HG02981 (cell line): ENCODE measurements at regions not wholly inside any gene's neighbourhood (a gene's known extent, or its start where the extent isn't known, plus 50 kb on each side); places are given as distances from the start of the nearest gene placed in this dataset.

ENCODE experiments used
- ATAC-seq: cut with Tn5 transposase; IDR thresholded peaks from one replicate; pipeline ENCODE4 v1.9.1; 2021; ENCODE audit warnings: mild to moderate bottlenecking, moderate library complexity; ENCODE audit not compliant: unreplicated experiment

DNA sequence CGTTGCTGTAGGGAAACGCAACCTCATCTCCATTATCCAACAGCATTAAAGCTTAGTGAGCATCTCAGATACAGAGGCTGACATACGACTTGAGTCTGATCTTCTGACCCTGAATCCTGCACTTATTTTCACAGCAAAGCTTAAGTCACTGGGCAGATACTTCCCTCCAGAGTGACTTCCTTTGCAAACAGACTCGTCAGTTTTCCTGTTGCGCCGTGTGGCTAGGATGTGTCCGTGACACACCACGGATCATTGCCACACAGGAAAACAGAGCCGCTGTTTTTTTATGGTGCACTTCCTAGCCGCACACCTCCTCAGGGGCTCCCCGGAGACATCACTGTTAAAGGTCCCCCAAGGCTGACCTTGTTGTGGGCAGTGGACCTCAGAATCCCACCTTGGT lies 94.9 kb upstream of the MKI67 start:
- no peak for ATAC-seq

DNA sequence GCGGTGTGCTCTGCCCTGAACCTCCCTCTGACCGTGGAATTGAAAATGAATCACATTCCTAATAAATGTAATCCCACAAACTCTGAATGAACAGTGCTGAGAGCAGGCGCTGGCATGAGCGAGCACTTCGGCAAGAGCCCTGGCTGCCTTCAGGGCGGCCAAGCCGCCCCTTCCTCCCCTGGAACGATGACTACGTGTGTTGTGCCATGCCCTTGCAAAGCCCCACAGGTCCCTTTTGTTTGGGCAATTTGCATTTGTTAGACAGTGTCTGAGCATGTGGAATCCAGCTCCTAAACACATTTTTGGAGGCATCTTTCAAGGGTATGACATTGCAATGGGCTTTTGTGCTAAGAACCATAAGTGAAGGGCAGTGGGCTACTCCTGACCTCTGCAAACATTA lies 95.6 kb upstream of the MKI67 start:
- no peak for ATAC-seq

DNA sequence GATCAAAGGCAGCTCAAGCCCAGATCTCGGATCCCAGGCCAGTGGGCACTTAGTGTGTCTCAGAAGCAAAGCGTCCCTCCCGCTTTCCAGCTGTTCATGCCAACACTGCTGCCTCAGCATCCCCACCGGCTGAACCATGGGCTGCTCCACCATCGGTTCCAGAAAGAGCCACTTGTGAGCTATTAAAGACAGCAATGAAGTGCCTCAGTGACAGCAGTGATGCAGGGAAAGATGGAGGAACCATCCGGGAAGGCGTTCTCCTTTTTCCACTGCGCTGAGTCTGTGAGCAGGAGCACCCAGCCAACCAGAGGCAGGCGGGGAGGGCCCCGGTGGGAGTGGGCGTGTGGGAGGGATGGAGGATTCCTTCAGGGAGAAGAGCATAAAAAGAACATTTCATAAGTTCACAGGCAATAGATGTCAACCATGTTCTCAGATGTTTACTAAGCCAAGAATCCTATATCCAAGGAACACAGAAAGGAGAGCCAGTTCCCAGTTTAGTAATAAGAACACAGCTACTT lies 96.2 kb upstream of the MKI67 start:
- no peak for ATAC-seq

DNA sequence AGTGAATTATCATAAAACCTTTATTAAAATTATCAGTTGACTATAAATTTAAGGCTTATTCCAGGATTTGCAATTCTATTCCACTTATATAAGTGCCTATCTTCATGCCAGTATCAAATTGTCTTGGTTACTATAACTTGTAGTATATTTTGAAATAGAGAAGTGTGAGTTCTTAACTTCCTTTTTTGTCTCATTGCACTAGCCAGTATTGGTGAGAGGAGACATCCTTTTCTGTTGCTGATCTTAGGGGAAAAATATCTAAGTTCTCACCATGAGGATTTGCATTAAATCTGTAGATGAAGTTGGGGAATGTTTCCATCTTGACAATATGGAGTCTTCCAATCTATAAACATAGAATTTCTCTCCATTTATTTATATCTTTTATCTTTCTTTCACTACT lies 104.2 kb upstream of the MKI67 start:
- ATAC-seq: no peak

DNA sequence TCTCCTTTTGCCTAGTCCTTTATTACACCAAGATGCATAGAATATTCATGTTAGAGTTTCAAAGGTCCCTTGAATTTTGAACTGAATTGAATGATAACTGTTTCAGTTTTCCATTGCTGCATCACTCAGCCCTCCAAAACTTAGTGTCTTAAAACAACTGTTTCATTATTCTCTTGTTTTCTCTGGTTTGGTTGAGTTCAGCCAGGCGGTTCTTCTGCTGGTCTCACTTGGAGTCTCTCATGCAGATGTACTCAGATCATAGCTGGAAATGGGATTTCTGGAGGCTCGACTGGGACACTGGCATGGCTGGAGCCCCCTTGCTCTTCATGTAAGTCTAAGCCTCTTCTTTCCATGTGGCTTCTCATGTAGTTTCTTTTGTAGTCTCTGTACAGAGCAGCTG lies 107.2 kb upstream of the MKI67 start:
- ATAC-seq: no peak

DNA sequence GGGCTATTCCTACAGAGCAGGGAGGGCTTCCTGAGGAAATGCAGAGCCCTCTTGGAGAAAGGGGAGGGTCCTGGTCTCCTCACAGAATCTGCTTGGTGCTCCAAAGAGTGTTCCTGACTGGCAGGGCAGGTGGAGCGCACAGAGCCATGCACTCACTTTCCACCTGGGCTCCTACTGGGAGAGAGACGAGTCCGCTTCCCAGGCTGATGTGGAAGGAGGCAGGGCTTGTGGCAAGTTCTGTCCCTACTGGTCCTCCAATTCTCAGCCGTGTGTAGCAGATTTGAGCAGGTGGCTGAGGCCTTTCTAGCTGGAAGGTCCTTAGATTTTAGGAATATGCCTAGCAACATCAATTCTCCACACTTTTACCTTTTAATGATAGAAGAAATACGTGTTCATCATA lies 111.5 kb upstream of the MKI67 start:
- ATAC-seq: no peak

DNA sequence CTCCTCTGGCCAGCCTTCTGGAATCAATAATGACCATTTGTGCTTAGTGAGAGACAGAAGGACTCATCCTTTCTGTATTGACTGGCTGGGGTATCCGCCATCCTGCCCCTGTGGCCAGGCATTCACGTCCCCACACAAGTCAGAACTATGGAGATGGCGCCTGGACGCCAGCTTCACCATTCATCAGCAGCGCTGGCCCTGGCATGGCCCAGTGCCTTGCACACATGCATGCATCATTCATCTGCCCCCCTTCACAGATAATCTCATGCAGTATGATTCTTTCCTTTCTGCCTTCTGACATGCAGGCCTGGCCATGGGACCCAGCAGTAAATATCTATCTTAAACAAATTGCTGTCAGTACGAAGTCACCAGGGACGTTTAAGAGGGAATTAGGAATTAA lies 114.8 kb upstream of the MKI67 start:
- ATAC-seq: no peak

DNA sequence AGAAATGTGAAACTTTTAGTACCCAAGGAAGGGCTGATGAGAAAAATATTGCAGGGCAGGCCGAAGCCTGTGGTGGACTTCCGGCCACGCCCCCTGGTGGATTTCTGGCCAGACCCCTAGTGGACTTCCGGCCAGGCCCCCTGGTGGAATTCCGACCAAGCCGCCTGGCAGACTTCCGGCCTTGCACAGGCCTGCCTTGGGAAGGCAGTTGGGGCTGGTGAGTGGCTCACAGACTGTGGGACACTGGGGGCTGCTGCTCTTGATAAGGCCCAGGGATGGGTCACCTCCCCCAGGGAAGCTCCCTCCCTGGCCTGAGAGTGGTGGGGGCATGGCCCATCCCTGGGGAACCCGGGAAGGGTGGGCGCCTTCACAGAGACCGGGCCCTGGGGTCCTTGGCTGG lies 116.4 kb upstream of the MKI67 start:
- no peak for ATAC-seq

DNA sequence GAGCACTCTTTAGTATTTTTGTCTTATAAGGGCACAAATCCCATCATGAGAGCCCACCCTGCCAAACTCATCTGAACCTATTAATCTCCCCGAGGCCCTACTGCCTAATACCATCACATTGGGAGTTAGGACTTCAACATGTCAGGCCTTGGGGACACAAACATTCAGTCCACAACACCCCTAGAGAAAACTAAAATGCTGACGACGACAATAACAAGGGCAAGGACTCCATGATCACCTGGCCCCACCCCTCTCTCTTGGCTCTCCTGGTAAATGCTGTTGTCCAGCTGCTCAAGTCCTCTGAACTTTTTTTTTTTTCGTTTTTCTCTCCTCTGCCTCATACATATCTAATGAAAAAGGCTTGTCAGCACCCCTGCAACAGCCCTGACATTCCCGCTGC lies 118.8 kb upstream of the MKI67 start:
- no peak for ATAC-seq

DNA sequence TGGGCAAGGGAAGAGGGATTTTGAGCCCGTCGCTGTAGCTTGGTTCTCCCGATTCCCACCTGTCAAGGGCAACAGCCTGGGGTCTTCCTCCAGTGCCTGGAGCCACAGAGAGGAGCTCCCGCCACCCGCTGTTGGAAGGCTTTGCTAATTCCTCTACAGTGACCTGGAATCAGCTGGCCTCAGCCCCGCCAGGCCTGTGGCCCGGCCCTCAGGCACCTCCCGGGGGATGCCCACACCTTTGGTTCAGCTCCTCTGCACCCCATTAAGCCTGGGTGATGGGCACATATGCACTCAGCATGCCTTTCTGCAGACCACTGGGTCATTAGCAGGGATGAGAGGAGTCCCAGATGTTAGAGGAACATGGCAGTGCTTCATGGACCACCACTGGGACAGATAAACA lies 121.4 kb upstream of the MKI67 start:
- ATAC-seq: no peak

DNA sequence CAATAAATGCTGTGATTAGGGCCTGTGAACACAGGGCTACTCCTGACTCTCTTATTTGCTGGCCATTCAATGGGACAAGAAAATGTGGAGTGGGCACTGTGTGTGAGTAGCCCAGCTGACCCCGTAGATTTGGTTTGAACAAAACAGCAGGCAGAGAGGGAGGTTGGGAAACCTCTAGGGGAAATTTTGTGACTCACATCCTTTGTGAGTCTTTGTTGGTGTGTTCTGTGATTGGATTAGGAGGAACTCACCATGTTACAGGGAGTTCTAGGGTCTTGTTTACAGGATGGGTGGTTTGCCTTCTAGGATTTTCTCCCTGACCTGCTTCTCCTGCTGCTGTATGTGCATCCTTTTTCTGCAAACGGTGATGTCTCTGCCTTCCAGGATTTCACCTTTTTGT lies 128.3 kb upstream of the MKI67 start:
- no peak for ATAC-seq

DNA sequence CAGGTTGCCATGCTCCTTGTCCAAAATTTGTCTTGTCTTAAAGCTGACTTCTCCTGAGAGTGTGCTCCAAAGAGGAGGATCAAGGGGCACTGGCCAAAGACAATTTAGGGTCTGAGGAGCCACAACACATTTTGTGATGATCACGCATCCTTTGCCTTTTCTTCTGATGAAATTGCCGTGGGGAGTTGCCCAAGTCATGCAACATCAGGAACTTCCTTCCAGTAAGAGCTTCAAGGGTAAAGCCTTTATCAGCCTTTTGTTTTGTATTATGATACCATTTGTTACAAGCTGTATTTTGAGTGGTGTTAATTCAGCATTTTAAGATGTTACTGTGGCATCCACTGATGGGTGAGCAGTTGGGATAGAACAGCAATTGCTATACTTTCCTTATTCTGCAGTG lies 131.2 kb upstream of the MKI67 start:
- no peak for ATAC-seq

DNA sequence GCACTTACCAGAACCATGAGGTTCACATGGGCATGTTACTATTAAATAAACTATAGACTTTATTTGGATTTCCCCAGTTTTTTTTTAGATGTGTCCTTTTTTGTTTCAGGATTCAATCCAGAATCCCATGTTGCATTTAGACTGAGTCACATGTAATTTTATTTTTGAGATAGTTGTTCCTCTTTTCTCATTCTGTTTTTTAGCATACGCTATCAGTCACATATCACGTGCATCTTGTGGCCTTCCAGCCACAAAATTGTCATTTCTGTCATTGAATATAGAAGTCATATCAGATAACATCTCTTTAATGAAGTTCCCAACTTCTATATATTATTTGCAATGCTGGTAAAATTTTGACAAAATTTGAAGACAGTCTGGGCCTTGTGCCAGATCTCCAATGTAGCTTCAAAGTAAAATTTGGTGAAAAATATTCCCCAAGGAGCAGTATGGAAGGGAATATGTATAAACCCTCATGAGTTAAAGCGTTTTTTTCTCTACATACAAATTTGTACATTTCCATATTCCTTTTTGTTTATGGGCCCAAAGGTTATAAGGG lies 132.3 kb upstream of the MKI67 start:
- ATAC-seq: no peak

DNA sequence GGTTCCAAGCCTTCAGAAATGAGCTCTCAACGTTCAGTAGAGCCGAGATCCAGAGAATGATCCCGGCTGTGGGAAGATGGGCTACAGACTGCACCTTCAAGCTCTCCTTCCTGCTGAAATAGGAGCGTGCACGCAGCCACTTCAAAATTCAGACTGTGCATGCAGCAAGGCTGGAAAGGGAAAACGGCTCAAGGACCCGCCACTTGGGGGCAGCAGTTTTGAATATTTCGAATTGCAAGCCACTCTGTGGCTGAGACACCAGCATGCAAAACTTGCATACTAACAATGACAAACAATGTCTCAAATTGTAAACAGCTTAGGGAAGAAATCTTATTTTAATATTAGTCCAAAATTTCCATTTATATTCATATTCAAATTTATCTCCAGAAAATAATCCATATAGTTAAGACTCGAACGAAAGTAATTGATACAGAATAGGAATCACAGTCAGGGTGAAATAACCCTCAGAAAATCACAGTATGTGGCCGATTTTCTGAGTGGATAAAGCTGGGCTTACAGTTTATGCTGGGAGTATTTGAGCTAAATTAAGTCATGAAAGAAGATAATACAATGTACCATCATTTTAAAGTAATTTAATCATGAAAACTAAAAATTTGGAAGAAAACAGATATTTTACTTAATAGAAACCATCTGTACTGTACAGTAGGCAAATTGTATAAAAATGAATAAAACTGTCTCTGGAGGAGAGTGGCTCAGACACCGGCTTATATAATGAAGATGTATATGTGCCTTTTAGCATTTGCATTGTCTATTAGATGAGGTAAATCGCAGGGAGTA lies 137.9 kb upstream of the MKI67 start:
- ATAC-seq: no peak

DNA sequence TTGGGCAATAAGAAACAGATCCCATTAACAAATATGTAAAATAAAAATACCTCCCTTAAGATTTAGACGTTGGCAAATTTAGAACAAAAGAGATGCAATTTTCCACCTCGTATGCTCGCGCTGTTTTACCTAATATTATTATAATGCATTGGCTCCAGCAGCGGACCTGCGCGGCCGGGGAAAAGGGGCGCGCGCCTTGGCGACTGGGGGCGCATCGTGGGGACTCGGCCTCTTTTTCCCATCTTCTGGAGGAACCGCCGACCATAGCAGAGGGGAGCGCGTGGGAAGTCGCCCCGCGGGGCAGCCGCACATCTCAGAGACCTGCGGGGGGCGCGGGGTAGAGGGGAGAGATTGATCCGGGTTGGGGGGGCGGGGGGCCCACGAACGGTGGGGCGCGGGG lies 139.4 kb upstream of the MKI67 start:
- no peak for ATAC-seq

DNA sequence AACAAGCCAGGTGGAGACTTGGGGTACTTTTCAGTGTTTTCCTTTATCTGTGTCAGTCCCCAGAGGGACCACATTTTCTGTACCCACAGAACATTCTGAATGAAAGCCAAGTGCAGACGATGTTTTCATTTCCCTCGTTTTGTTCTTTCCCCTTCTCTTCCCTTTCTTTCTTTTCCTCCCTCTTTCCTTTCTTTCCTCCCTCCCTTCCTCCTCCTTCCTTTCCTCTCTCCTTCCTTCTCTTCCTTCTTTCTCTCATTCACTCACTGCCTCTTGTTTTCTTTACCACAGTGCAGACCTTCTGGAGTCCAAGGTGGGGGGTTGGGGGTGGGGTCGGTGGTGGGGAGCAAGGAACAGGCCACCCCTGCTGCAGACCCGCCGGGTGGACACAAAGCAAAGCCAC lies 141.4 kb upstream of the MKI67 start:
- no peak for ATAC-seq

DNA sequence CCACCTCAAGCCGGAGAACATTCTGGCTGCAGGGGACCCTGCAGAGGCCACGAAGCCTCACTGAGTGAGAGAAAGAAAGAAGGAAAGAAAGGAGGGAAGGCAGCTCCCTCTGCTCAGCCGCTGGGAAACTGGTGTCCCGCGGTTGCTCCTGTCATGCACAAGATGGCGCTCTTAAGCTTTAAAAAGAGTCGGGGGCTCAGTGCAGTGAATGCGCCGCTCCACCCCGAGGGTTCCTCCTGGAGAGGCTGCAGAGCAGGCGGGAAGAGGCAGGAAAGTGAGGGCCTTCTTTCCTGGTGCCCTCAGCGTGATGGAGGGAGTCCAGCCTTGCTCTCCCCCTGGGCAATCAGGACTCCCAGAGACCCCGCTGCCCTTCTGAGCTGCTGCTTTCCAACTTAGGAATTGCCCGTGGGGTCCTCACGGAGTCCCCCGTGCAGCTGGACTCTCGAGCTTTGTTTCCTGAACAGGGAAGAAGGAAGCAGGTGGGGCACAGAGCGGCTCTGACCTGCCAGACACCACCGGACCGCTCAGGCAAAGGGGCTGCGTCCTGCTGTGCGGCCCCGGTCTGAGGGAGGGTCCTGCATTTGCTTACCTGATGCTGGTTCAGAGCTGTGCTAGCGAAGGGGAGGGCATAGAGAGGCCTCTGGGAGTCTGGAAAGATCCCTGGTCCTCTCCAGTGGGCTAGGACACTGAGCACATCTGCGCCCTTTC lies 141.9 kb upstream of the MKI67 start:
- ATAC-seq: no peak

DNA sequence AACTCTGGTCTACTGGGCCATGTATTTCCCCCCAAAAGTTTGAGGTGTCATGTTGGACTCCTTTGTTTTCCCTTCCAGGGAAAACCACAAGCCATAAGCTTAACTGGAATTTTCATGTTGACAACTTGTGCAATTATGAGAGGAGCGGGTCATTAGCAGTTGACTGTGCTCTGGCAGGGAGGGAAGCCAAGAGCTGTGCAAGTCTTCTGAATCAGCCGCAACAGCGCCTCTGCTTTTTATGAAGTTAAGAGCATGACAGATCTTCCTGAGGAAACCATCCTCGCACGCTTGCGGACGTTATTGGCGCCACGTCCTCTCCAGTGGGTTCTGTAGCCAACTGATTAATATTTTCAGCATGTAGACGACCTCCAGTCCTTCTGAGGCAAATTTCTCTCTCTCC lies 148.7 kb upstream of the MKI67 start:
- no peak for ATAC-seq

DNA sequence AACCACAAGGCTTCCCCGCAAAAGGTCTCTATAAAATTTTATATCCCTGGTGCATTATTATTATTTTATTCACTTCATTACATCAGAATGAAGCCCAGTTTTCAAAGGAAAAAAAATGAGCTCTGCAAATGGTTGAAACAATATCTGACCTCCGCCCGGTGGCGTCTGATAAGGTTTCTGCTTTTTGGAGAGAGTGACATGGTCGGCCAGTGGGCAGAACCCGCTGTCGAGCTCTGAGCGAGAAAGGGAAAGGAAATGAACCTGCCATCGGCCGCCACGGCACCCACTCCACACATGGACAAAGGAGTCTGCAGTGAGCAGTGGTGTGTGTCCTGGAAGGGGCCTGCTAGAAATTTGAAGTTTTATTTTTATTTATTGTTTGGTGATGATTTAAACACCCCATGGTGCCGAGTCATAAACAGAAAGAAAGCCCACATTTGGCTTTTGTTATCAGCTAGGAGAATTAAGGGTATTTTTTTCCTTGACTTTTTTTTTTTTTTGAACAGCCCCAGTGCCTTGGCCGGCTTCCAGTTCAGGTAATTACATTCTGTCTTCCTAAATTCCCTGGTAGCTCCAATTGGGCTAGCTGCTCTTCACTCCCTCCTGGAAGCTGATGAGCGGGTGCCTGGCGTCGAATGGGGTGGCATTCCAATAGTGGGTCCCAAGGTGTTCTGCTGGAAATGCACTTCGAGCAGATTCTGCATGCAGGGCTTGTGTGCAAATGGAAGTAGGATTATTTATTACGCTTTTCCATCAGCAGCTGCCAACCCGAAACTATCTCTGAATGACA lies 149.4 kb upstream of the MKI67 start:
- no peak for ATAC-seq

DNA sequence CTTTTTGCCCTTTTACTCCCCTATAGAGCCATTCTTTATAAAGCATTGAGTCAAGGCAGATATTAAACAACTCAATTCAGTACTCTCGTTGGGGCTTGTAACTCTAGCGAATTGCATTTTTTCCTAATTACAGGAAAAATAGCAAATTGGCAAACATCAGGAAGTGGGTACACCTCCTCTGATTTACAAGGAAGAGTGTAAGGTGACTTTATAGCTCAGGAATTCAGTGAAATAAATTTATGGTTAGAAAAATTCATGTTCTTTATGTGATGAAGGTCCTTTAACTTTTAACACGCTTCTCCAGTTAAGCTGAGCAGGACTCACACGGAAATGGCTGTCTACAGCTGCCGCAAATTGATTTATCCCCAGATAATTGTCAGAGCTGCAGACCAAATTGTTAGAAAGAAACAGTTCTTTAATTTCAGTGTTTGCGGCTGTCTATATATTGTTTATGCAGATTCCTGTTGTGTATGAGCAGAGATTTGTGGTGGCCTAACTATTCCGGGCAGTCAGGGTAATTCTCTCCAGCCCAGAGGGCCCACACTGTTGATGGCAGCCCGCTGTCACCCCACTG lies 151.1 kb upstream of the MKI67 start:
- ATAC-seq: no peak

DNA sequence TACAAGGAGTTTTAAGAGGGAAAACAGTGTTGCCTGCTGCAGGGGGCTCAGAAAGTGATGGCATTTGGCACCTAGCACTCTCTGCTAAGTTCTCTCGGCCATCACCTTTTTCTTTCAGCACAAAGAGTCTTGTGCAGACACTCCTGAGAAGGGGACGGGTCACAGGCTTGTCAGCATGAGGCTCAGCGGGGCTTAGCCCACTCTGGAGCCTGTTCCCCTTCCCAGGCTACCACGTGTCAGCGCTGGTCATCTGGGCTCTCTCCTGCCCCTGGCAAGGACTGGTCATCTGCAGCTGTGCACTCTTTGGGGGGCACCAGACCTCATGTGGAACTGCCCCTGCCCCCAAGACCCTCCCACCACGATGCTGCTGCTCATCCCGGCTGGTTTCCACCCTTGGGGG lies 152.1 kb upstream of the MKI67 start:
- no peak for ATAC-seq
